DOHH2 (cell line): ENCODE measurements at regions not wholly inside any gene's neighbourhood (a gene's known extent, or its start where the extent isn't known, plus 50 kb on each side); places are given as distances from the start of the nearest gene placed in this dataset.

Source experiments
- H3F3A ChIP-seq: fragments of 200-600 bp; sonication (generic), shearing (Covaris generic); 2 replicates; pipeline ENCODE4 v1.6.0; 2016; ENCODE audit warnings: antibody characterized with exemption, mild to moderate bottlenecking; ENCODE audit not compliant: control insufficient read depth, insufficient read depth
- H3K27ac ChIP-seq: fragments of 200-600 bp; sonication (generic); 2 replicates; pipeline ENCODE4 v1.5.1; 2014; ENCODE audit warnings: low read depth, mild to moderate bottlenecking, low read length, moderate library complexity
- H3K27me3 ChIP-seq: fragments of 200-600 bp; sonication (generic); 2 replicates; pipeline ENCODE4 v1.6.1; 2014; ENCODE audit warnings: mild to moderate bottlenecking, low read length, mixed read lengths; ENCODE audit not compliant: control insufficient read depth
- H3K36me3 ChIP-seq: fragments of 200-600 bp; sonication (generic); 2 replicates; pipeline ENCODE4 v1.6.1; 2014; ENCODE audit warnings: mild to moderate bottlenecking, low read length, moderate library complexity, mixed read lengths; ENCODE audit not compliant: control insufficient read depth
- H3K4me1 ChIP-seq: fragments of 200-600 bp; sonication (generic); 2 replicates; pipeline ENCODE4 v1.6.1; 2014; ENCODE audit warnings: mild to moderate bottlenecking, low read length, mixed read lengths; ENCODE audit not compliant: control insufficient read depth
- H3K4me2 ChIP-seq: fragments of 200-600 bp; sonication (generic); 2 replicates; pipeline ENCODE4 v1.6.0; 2014; ENCODE audit warnings: mild to moderate bottlenecking, low read length, moderate library complexity
- H3K4me3 ChIP-seq: fragments of 200-600 bp; sonication (generic); 2 replicates; pipeline ENCODE4 v1.5.1; 2014; ENCODE audit warnings: mild to moderate bottlenecking, low read length, mixed read lengths
- H3K79me2 ChIP-seq: fragments of 200-600 bp; sonication (generic); 2 replicates; pipeline ENCODE4 v1.6.1; 2014; ENCODE audit warnings: mild to moderate bottlenecking, low read length, mixed read lengths; ENCODE audit not compliant: control insufficient read depth
- H3K9me2 ChIP-seq: fragments of 200-600 bp; sonication (generic); replicated peaks from 2 replicates; pipeline ENCODE4 v1.6.1; 2014; ENCODE audit warnings: mild to moderate bottlenecking, low read length, mixed read lengths; ENCODE audit not compliant: control insufficient read depth
- H3K9me3 ChIP-seq: fragments of 200-600 bp; sonication (generic); 2 replicates; pipeline ENCODE4 v1.6.1; 2014; ENCODE audit warnings: antibody characterized with exemption, low read length, mixed read lengths; ENCODE audit not compliant: control insufficient read depth, insufficient read depth
- H4K20me1 ChIP-seq: fragments of 200-600 bp; sonication (generic); 2 replicates; pipeline ENCODE4 v1.6.0; 2014; ENCODE audit warnings: low read depth, mild to moderate bottlenecking, antibody characterized with exemption, low read length, moderate library complexity; ENCODE audit not compliant: control insufficient read depth, insufficient read depth
- CTCF ChIP-seq: fragments of 200-600 bp; sonication (generic); IDR thresholded peaks from one replicate; pipeline ENCODE4 v1.5.1; 2014; ENCODE audit warnings: antibody characterized with exemption, mild to moderate bottlenecking, low read depth, low read length; ENCODE audit not compliant: poor library complexity, severe bottlenecking
- EZH2phosphoT487 ChIP-seq: fragments of 200-600 bp; sonication (generic); IDR thresholded peaks from 2 replicates; pipeline ENCODE4 v1.6.1; 2017; ENCODE audit warnings: borderline replicate concordance, mild to moderate bottlenecking, antibody characterized with exemption, low read length, moderate library complexity, mixed read lengths

- no peaks in the 10 kb centered on the region for H3K4me1 ChIP-seq
- H3K36me3 ChIP-seq: no peaks in the 10 kb centered on the region
- H3K27me3 ChIP-seq: no peaks in the 10 kb centered on the region; the same call in none of the 2 replicates
- no peaks in the 10 kb centered on the region; the same call in 1 of the 2 replicates for H3K9me2 ChIP-seq
- H3K27ac ChIP-seq: no peak overlapping the region
- H3F3A ChIP-seq: no peaks in the 10 kb centered on the region
- H4K20me1 ChIP-seq: no peaks in the 10 kb centered on the region
- TF ChIP-seq EZH2phosphoT487 (no peak), CTCF (no peak)
- no peaks in the 10 kb centered on the region for H3K9me3 ChIP-seq
- no peak overlapping the region for H3K4me2 ChIP-seq
- no peak overlapping the region for H3K4me3 ChIP-seq
- no peaks in the 10 kb centered on the region for H3K79me2 ChIP-seq
Measured at GRCh38 chr14:55769877-55770276, 189.9 kb downstream of the KTN1 start.

- no peak overlapping the region for H3K4me2 ChIP-seq
- H3K9me2 ChIP-seq: no peaks in the 10 kb centered on the region; the same call in 1 of the 2 replicates
- H3K27ac ChIP-seq: no peak overlapping the region
- H3F3A ChIP-seq: no peaks in the 10 kb centered on the region
- no peaks in the 10 kb centered on the region for H3K9me3 ChIP-seq
- H3K36me3 ChIP-seq: no peaks in the 10 kb centered on the region
- H3K79me2 ChIP-seq: no peaks in the 10 kb centered on the region
- TF ChIP-seq EZH2phosphoT487 (no peak), CTCF (no peak)
- H4K20me1 ChIP-seq: no peaks in the 10 kb centered on the region
- no peaks in the 10 kb centered on the region; the same call in none of the 2 replicates for H3K27me3 ChIP-seq
- no peaks in the 10 kb centered on the region for H3K4me1 ChIP-seq
- H3K4me3 ChIP-seq: no peak overlapping the region
Measured at GRCh38 chr14:55771242-55771981, 191.4 kb downstream of the KTN1 start.

GRCh38 chr14:55772486-55772885 is 192.5 kb downstream of the KTN1 start:
- Histone ChIP-seq H3K4me2 (no peak overlapping the region), H4K20me1 (no peaks in the 10 kb centered on the region), H3K79me2 (no peaks in the 10 kb centered on the region), H3K27ac (no peak overlapping the region), H3K36me3 (no peaks in the 10 kb centered on the region), H3K27me3 (no peaks in the 10 kb centered on the region; the same call in none of the 2 replicates), H3K4me1 (no peaks in the 10 kb centered on the region), H3F3A (no peaks in the 10 kb centered on the region), H3K4me3 (no peak overlapping the region), H3K9me2 (no peaks in the 10 kb centered on the region; the same call in 1 of the 2 replicates), H3K9me3 (no peaks in the 10 kb centered on the region)
- TF ChIP-seq CTCF (no peak), EZH2phosphoT487 (no peak)
